ENCODE measurements at regions not wholly inside any gene's neighbourhood (a gene's known extent, or its start where the extent isn't known, plus 50 kb on each side); places are given as distances from the start of the nearest gene placed in this dataset.
A peak's percentile ranks its signal among the peaks of the same experiment; 100 is the strongest.

DNA sequence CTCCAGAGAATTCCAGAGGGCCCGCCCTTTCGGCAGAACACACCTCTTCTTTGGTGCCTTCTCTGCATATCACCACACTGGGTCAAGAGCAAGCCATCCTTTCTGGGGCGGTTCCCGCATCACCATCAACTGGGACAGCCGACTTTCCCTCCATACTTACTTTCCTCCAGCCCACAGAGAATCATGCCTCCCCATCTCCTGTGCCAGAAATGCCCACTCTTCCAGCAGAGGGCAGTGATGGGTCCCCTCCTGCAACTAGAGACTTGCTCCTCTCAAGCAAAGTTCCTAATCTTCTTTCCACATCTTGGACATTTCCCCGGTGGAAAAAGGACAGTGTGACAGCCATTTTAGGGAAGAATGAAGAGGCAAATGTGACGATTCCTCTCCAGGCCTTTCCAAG, 157.7 kb downstream of the C11orf91 start:
- Mint-ChIP-seq H3K27me3 (ENCODE audit: insufficient read depth, unreplicated experiment) (peaks cover 26% of the 10 kb centered on the region), H3K9me3 (ENCODE audit: unreplicated experiment) (no peaks in the 10 kb centered on the region), H3K4me3 (ENCODE audit: unreplicated experiment) (no peak overlapping the region), H3K36me3 (ENCODE audit: insufficient read depth, unreplicated experiment) (no peaks in the 10 kb centered on the region), H3K4me1 (ENCODE audit: insufficient read depth, unreplicated experiment) (no peaks in the 10 kb centered on the region), H3K27ac (ENCODE audit: low read depth, unreplicated experiment) (no peak overlapping the region)
- peak; percentile 38 for TF ChIP-seq CTCF (IDR thresholded peaks at IDR 0.05; ENCODE audit: unreplicated experiment)
- peak; percentile 65 for DNase-seq (ENCODE audit: unreplicated experiment)
- ChIA-PET CTCF (interaction anchor here (0.8 to 1.0 kb wide), 3 partner anchors 65 to 182 kb away, joined by 3 to 4 read pairs (median 3); no protein-coding TSS in a partner anchor), POLR2A (no interaction called here)
- intact Hi-C loops (cut with micrococcal nuclease) = loop anchor here (1.0 kb wide), 2 partner anchors 139 to 145 kb away; no protein-coding TSS in a partner anchor
- BruUV-seq (replicated peaks) = no TSS peak

DNA sequence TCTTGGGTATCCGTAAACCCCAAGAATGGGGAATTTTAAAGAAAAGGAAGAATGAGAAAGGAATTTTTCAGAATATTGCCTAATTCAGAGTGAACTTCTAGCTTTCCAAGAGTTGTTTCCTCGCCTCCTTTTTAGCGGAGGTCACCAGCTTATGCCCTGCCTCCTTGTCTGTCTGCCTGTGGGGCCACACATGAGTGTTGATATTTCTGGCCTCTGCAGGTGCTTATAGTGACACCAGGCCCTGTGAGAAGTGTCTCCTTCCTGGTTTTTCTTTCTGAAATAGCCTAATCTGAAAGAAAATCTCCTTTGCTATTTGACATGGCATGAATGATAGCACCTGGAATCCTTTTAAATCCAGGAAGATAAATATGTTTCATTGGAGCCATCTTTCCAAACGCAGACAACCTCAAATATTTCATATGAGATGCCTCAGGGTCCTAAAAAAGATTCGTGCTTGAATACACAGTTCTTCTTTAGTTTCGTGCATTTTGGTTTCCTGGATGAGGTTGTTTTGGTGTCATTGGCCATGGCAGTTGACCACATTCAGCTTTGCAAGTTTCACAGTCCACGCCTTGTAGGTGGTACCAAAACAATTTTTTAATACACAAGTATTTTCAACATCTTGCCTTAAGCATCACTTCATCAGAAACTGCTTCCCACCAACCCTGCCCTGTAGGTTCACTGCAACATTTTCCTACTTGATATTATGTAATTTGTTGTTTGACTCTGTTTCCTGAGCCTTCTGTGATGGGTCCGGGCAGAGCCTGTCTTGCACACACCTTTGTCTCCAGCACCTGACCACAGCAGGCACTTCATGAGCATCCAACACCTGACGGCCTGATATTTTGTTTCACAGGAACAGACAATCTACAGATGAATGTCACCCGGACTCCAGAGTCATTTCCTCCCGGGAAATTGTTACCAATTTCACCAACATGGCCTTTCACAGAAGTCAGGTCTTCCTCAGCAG, 159.4 kb downstream of the C11orf91 start:
- Mint-ChIP-seq H3K9me3 (ENCODE audit: unreplicated experiment) (no peaks in the 10 kb centered on the region), H3K4me3 (ENCODE audit: unreplicated experiment) (no peak overlapping the region), H3K36me3 (ENCODE audit: insufficient read depth, unreplicated experiment) (no peaks in the 10 kb centered on the region), H3K4me1 (ENCODE audit: insufficient read depth, unreplicated experiment) (no peaks in the 10 kb centered on the region), H3K27me3 (ENCODE audit: insufficient read depth, unreplicated experiment) (peaks cover 26% of the 10 kb centered on the region), H3K27ac (ENCODE audit: low read depth, unreplicated experiment) (no peak overlapping the region)
- no peak for TF ChIP-seq CTCF (IDR thresholded peaks at IDR 0.05; ENCODE audit: unreplicated experiment)
- DNase-seq (ENCODE audit: unreplicated experiment) = no peak
- CTCF ChIA-PET = interaction anchor here (1.0 kb wide), 1 partner anchor 17 kb away, joined by 4 read pairs; no protein-coding TSS in a partner anchor
- intact Hi-C loops (cut with micrococcal nuclease) = no loop called here
- BruUV-seq (replicated peaks) = no TSS peak
- POLR2A ChIA-PET = interaction anchor here (0.6 kb wide), 2 partner anchors 95 to 148 kb away, joined by 3 read pairs; no protein-coding TSS in a partner anchor

DNA sequence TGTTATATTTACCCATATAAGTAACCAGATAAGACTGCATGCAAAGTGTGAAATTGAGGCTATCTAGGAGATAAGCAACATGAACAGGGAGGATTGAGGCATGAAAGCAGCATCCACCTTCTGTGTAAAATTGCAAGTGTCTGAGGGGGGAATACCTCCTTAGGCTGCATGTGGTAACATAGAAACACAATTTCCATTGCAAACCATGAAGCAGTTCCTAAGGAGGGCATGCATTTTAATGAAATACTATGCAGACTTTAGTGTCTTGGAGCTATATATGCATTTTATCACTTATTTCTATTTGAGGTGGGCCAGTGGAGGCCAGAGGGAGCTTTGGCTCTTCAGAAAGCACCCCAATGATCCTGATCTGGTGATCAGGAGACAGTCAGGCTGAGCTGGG, 160.2 kb downstream of the C11orf91 start:
- POLR2A ChIA-PET = interaction anchor here (0.8 kb wide), 1 partner anchor 9 kb away, joined by 3 read pairs; no protein-coding TSS in a partner anchor
- no peaks in the 10 kb centered on the region for H3K9me3 Mint-ChIP-seq (ENCODE audit: unreplicated experiment)
- CTCF ChIA-PET = no interaction called here
- no peak overlapping the region for H3K4me3 Mint-ChIP-seq (ENCODE audit: unreplicated experiment)
- no peak for DNase-seq (ENCODE audit: unreplicated experiment)
- no TSS peak for BruUV-seq (replicated peaks)
- TF ChIP-seq CTCF (IDR thresholded peaks at IDR 0.05; ENCODE audit: unreplicated experiment) = no peak
- H3K27me3 Mint-ChIP-seq (ENCODE audit: insufficient read depth, unreplicated experiment) = peaks cover 26% of the 10 kb centered on the region
- H3K27ac Mint-ChIP-seq (ENCODE audit: low read depth, unreplicated experiment) = no peak overlapping the region
- no peaks in the 10 kb centered on the region for H3K36me3 Mint-ChIP-seq (ENCODE audit: insufficient read depth, unreplicated experiment)
- no peaks in the 10 kb centered on the region for H3K4me1 Mint-ChIP-seq (ENCODE audit: insufficient read depth, unreplicated experiment)
- intact Hi-C loops (cut with micrococcal nuclease) = no loop called here

- Mint-ChIP-seq H3K4me3 (ENCODE audit: unreplicated experiment) (no peak overlapping the region), H3K4me1 (ENCODE audit: insufficient read depth, unreplicated experiment) (no peaks in the 10 kb centered on the region), H3K9me3 (ENCODE audit: unreplicated experiment) (no peaks in the 10 kb centered on the region), H3K27me3 (ENCODE audit: insufficient read depth, unreplicated experiment) (peaks cover 26% of the 10 kb centered on the region), H3K27ac (ENCODE audit: low read depth, unreplicated experiment) (no peak overlapping the region), H3K36me3 (ENCODE audit: insufficient read depth, unreplicated experiment) (no peaks in the 10 kb centered on the region)
- POLR2A ChIA-PET = interaction anchor here (0.8 kb wide), 1 partner anchor 10 kb away, joined by 3 read pairs; no protein-coding TSS in a partner anchor
- no peak for TF ChIP-seq CTCF (IDR thresholded peaks at IDR 0.05; ENCODE audit: unreplicated experiment)
- DNase-seq (ENCODE audit: unreplicated experiment) = no peak
- no TSS peak for BruUV-seq (replicated peaks)
- CTCF ChIA-PET = no interaction called here
- intact Hi-C loops (cut with micrococcal nuclease) = no loop called here
Measured at GRCh38 chr11:33539751-33540150, 160.9 kb downstream of the C11orf91 start.
